Daoy (cell line): ENCODE measurements at regions not wholly inside any gene's neighbourhood (a gene's known extent, or its start where the extent isn't known, plus 50 kb on each side); places are given as distances from the start of the nearest gene placed in this dataset.
"Not testable (repeated sequence)": the region's sequence is repeated elsewhere in the genome, so short reads cannot be mapped to it uniquely, and the experiment has no call there.

ENCODE experiments used
- DNase-seq: peaks from one replicate; pipeline ENCODE4 v3.0.0-alpha.2; 2015; ENCODE audit warnings: low read depth

DNA sequence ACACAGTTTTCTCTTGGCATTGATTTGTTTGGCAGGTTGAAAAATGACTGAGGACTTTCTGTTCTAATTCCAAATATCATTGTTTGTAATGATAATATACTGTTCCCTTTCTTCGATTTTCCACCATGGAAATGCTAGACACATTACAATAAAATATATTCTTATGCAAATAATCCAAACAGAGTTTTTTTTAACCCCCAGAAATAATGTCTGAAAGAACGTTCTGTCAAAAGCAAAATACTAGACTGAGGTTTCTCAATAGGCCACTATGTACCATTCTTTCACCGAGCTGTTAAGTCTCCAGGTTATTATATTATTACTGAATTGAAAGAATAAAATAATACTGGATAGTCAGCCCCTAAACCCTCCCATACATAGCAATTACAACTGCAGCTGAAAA is 312.5 kb downstream of the ZIC3 start:
- DNase-seq: no peak

- no peak for DNase-seq
These were observed 317.0 kb downstream of the ZIC3 start for GRCh38 chrX:137882960-137883359.

DNA sequence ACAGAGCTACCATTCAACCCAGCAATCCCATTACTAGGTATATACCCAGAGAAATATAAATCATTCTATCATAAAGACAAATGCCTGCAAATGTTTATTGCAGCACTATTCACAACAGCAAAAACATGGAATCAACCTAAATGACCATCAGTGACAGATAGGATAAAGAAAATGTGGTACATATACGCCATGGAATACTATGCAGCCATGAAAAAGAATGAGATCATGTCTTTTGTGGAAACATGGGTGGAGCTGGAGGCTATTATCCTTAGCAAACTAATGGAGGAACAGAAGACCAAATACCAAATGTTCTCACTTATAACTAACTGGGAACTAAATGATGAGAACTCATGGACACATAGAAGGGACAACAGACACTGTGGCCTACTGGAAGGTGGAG is 318.9 kb downstream of the ZIC3 start:
- DNase-seq: not testable (repeated sequence)

- DNase-seq: no peak
These were observed 325.5 kb downstream of the ZIC3 start for GRCh38 chrX:137891431-137891830.

DNA sequence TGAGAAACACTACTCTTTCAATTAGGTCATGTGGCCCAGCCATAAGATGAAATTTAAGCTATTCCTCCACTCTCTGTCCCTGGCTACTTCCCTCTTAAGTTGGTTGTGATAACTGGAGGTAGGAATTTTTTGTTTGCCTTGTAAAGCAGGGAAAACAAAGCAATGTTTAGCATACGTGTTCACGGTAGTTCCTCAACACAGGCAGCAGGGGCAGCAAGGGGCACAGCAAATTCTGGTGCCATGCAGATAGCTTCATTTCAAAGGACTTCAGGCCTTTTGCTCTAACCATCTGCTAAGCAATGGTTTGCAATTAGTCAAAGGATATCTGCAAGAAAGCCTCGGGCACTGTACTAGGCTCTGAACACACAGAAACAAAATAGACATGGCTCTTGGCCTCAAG is 330.2 kb downstream of the ZIC3 start:
- DNase-seq: no peak

- DNase-seq: no peak
These were observed 349.5 kb downstream of the ZIC3 start for GRCh38 chrX:137915466-137915865.

DNA sequence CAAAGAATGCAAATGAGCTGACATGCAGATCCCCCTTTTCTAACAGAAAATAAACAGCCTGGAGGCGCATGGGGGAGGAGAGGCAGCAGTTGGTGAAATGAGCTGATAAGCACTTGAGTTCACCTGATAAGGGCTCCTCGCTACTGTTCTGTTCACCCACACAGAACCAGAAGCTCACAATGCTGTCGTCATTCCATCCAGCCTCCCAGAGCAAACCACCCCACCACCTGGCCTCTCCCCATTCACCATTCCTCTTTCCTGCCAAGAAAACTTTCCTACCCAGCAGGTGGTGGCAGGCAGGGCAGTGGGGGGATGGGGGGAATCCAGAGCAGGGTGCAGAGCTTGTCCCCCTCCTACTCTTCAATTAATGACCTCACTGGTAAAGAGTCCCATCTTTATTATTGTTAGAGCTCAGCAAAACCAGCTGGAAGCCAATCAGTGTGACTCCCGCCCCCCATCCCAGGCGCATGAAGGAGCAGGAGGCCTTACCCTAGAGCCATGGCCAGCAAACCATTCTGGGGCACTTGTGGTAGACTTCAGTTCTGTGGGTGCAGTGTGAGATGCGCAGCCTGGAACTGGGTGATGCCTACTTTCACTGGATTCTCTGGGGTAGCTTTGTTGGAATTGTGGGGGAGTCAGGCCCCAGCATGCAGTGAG is 350.3 kb downstream of the ZIC3 start:
- DNase-seq: no peak

DNA sequence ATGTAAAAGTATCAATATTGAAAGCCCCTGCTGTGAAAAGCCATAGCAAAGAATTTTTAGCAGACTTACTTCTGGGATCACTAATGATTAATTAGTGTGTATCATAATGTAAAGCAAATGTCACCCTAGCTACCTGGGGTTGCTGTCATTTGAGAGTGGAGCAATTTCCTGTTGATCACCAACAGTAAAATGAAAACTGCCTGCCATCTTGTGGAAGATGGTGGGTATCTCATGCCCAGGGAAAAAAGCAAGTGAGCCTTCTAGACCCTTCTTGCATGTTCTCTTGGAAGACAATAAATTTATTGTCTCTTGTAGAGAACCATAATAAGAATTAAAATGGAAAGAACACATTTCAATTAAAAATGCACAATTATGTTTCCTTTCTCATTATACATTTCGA is 360.2 kb downstream of the ZIC3 start:
- peak; percentile 9 for DNase-seq

GRCh38 chrX:137929951-137930350 is 364.0 kb downstream of the ZIC3 start:
- no peak for DNase-seq

DNA sequence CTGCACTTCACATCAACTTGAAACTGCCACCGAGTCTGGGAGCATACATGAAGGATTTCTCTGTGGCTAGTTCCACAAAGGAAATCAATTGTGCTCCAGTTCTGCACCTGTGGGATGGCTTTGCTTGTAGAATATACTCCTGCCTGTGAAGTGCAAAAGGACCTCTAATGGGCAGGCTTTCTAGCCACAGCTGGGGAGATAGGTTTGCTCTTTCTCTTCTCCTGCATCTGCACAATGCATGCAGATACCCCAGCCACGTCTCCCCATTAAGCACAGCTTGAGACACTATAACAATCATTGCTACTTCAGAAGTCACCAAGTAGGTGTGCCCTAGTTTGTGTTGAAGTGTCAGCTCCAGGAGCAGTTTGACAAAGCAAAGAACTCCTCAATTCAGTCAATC is 364.6 kb downstream of the ZIC3 start:
- no peak for DNase-seq

DNA sequence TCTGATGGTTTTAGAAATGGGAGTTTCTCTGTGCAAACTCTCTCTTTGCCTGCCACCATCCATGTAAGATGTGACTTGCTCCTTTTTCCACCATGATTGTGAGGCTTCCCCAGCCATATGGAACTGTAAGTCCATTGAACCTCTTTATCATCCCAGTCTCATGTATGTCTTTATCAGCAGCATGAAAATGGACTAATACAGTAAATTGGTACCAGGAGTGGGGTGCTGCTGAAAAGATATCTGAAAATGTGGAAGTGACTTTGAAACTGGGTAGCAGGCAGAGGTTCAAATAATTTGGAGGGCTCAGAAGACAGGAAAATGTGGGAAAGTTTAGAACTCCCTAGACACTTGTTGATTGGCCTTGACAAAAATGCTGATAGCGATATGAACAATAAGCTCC is 368.3 kb downstream of the ZIC3 start:
- not testable (repeated sequence) for DNase-seq

DNA sequence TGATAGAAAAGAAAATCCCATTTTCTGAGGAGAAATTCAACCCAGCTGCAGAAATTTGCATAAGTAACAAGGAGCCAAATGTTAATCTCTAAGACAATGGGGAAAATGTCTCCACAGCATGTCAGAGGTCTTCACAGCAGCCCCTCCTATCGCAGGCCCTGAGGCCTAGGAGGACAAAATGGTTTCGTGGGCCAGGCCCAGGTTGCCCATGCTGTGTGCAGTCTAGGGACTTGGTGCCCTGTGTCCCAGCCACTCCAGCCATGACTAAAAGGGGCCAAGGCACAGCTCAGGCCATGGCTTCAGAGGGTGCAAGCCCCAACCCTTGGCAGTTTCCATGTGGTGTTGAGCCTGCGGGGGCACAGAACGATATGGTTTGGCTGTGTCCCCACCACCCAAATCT is 369.0 kb downstream of the ZIC3 start:
- DNase-seq: not testable (repeated sequence)

DNA sequence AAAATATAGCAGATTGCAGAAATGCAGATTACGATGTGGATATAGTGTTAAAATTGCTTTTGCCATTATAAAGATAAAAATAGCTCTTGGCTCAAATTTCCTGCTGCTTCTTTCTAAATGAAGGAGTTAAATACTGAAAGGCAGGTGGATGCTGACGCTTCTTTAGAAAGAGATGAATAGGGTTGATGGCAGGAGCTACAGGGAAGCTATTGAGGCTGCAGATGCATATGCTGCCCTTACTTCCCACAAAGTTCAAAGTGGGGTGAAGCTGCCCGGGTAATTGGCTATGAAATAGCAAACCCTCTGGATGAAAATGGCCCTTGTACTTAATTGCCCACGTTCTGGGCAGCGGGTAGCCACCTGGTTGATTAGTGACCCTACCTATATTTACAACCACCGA is 379.5 kb downstream of the ZIC3 start:
- DNase-seq: no peak

GRCh38 chrX:137969191-137969590 is 403.3 kb downstream of the ZIC3 start:
- no peak for DNase-seq

- no peak for DNase-seq
These were observed 416.7 kb downstream of the ZIC3 start for GRCh38 chrX:137982472-137983172.

DNA sequence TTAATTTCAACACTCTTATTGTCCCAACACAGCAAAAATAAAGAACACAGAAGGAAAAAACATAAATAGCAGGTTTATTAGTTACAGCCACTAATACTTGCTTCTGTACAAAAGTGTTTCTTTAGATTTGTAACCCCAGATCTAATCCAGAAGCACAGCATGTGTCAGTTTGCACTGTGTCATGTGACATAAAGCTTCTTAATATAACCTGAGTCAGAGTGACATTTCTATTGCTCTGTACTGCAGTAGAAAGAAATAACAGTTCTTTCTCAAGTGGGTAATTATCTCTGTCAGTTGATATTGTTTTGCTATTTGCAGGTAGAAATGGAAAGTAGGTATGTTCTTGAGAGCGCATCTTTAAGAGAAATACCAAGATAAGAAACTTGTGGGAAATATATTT is 422.5 kb downstream of the ZIC3 start:
- no peak for DNase-seq

DNA sequence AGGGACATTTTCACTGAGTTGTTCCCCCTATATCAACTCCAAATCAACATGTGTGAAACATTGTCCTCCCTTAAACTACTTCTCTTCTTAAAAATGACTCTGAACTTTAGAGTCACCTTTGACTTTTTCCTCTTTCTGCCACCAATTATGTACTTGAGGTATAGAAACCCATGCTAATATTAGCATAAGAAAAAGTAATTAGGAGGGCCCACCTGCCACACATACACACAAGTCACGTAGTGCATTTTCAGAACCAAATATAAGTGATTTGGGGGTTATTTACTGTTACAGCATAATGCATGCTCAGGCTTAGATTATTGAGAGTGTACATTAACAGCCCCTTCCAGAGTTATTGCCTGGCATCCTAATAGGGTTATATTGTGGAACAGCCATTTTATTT is 432.7 kb downstream of the ZIC3 start:
- DNase-seq: no peak

DNA sequence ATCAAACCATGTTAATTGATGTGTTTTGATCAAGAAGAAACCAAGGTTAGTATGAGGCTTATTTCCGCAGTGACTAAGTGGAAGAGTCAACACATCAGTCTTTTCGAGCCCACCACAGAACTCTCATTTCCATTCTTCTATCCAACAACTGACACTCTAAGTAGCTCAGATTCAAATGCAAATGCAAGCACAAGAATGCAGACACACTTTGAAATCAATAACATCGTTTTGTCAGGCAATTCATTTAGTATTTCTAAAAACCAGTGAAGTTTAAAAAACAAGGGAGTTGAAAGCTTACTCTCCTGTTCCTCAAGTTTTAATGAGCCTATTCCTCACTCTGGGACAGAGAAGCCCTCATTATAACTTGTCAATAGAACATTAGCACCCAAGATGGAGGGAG is 433.1 kb downstream of the ZIC3 start:
- DNase-seq: no peak

- no peak for DNase-seq
These were observed 433.6 kb downstream of the ZIC3 start for GRCh38 chrX:137999552-137999951.

- no peak for DNase-seq
These were observed 435.3 kb downstream of the ZIC3 start for GRCh38 chrX:138001226-138001625.

GRCh38 chrX:138006180-138006579 is 440.3 kb downstream of the ZIC3 start:
- DNase-seq: no peak

- no peak for DNase-seq
These were observed 442.4 kb downstream of the ZIC3 start for GRCh38 chrX:138008281-138008680.

DNA sequence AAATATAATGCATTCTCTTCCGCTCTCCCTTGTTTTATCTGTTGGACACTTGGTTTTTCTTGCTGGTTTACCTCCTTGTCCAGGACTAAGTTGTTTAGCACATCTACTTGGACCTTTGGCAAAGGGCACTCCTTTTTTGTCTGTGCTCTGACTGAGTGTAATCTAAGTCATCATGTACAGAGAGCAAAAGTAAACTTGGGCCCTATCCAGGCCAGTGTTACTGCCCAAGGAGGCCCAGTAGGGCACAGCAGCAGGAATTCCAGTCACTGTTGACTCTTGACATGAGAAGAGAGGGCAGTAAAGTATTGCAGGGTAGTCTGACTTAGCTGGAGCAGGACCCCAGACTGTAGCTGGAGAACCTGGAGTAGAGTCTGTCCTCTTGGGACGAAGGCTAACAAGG is 445.5 kb downstream of the ZIC3 start:
- no peak for DNase-seq

DNA sequence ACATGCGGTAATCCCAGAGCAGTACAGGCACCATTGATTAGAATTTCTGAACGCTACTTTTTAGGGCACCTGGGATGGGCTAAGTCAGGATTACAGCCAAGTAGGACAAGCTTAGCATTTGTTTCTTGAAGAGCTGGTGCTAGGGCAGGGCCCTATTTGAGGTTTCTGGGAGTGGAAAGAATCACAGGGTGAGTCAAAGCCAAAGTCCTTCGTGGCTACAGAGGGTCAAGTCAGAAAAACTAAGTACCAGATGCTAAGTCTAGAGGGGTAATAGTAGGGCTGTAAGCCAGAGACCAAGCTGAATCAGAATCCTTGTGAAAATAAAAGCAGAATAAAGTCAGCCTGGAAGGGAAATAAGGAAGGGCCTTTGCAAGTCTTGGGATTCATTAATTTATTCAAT is 448.6 kb downstream of the ZIC3 start:
- no peak for DNase-seq
